GM21360 (cell line): ENCODE measurements at regions not wholly inside any gene's neighbourhood (a gene's known extent, or its start where the extent isn't known, plus 50 kb on each side); places are given as distances from the start of the nearest gene placed in this dataset.

Source experiments
- ATAC-seq: cut with Tn5 transposase; IDR thresholded peaks from one replicate; pipeline ENCODE4 v1.9.1; 2021; ENCODE audit warnings: mild to moderate bottlenecking, moderate library complexity; ENCODE audit not compliant: unreplicated experiment

- ATAC-seq, result no peak
Observed at GRCh38 chr2:160910681-160911080, 249.5 kb upstream of the TANK start.

- no peak for ATAC-seq
Observed at GRCh38 chr2:160911258-160911657, 249.0 kb upstream of the TANK start.

DNA sequence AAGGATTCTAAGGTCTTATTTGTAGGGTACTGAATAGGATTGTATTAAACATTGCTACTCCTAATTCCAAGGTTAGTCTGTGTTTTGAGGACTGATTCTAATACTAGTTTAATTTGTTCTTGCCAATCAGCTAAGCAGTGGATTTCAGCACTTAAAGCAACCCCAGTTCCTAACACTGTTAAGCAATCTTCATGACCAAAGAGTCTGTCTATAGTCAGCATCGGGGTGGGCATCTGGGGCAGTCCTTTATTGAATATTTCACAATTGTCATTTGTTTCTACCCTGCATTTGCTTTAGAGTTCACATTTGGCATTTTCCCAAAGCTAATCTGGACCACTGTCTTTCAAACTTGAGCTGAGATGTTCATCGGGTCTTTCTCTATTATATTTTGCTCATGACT lies 248.0 kb upstream of the TANK start:
- ATAC-seq, result no peak

- ATAC-seq, result no peak
Observed at GRCh38 chr2:160913323-160913722, 246.9 kb upstream of the TANK start.

- no peak for ATAC-seq
Observed at GRCh38 chr2:160914217-160914616, 246.0 kb upstream of the TANK start.

DNA sequence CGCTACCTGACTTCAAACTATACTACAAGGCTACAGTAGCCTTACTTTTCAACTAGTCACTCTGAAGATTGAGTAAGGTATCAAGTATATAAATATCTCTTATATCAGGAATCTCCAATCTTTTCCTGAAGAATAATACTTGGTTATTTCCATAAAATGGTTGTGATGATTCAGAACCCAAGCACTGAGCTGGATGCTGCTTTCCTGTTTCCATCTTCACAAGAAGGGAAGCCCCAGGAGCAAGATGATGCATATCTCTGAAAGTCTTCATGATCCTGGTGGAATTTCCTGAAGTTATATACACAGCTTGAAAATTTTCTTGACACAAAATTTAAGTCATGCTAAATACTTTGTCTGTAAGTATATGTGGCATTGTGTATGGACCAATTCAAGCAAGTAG lies 243.9 kb upstream of the TANK start:
- ATAC-seq, result no peak

- ATAC-seq, result no peak
Observed at GRCh38 chr2:160917850-160918249, 242.4 kb upstream of the TANK start.

DNA sequence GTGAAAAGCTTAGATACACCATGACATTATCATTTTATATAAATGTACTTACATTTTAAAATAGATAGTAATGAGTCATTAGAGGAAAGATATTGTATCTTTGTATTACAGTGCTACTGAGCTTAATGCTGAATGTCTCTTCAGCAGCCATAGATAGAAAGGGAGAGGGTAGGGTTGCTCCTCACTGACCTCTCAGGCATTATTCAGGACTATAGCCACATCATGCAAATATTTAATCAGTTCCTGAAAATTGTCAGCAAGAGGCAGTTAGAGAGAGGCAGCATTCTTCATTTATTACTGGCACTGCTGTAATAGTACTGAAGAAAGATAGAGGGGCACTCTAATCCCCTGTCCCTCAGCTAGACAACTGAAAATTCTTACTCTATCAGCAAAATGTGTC lies 242.0 kb upstream of the TANK start:
- ATAC-seq, result no peak

DNA sequence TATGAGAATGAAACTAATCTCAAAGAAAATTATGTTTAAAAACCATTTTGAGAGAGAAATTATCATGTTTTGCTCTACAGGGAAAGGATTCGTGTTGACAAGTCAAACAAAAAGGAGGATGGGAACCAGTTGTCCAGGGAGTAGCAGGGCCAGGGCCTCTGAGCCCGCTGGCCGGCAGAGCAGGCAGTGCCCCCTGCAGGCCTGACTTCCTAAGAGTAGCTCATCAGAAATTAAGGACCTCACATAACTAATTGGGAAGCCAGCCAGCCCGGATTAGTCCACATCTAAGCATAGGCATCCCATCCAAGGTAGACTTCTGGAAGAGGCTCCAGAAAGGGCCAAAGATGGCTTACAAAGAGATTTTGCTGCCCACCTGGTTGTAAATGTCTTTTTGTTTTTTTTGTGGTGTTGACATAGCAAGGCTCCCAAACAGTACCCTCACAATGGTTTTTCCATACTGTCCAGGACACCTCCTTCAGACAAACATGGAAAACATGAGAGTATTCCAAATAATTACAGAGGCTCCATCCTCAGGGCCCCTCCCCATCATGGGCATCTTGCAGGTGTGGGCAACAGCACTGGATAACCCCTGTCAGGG lies 241.2 kb upstream of the TANK start:
- no peak for ATAC-seq

- ATAC-seq, result no peak
Observed at GRCh38 chr2:160920061-160920460, 240.2 kb upstream of the TANK start.

DNA sequence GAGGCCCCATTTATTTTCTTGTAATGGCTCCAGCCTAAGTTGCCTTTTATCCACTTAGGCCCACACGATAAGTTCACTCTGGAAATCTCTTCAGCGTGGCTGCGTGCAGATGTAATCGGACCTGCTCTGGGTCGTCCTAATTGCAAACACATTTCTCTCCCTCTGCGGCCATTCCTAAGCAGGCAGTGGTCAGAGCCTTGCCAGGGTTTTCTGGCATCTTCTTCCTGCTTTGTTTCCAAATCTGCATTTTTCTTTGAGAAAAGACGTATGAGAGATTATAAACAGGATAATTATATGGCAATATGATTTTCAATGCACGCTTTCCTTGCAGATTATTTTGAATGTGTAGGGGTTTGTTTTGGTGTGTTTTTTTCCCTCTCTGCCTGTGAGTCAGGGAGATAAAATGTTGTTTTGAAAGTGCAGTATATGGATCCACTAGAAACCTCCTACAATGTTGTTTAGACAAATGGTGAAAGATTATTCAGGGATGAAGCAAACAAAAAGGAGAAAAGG lies 239.4 kb upstream of the TANK start:
- ATAC-seq, result no peak

DNA sequence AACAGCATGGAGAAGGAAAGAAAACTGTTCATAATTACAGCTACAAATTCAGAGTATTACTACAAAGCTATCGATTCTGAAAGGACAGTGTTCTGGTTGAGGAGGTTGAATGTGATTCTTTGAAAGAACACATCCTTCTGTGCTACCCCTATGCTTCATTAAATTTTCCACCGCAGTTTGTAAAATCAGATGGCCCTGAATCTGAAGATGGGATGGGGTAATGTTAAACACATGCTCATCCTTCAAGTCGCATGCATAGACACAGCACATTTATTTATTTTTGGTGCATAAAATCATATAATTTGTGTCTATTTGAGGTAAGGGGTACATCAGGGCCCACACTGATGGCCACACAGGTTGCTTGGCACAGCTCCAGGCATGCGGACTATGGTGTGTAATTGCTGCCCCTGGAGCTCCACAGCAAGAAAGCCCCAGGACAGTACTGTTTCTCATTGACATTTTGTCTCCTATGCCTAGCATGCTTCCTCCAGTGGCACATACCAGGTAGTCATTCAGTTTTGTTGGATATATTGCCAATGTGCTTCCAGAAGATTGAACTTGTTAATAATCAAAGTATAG lies 238.8 kb upstream of the TANK start:
- ATAC-seq, result no peak

GRCh38 chr2:160924936-160925353 lies 235.3 kb upstream of the TANK start:
- no peak for ATAC-seq

DNA sequence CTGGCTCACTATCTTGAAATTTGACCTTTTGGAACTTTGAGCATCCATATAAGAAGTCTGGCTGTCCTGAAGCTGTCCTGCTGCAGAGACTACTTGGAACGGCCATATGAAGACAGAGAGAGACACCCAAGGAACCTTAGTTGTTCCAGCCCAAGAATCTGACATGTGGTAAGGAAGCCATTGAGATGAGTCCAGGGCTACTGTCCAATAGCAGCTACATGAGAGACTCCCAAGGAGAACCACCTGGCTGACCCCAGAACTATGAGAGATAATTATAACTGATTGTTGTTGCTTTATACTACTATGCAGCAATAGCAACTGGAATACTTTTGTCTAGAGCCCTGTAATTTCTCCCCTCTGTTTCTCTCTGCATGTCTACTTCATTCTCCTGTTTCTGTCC lies 234.3 kb upstream of the TANK start:
- ATAC-seq, result no peak

DNA sequence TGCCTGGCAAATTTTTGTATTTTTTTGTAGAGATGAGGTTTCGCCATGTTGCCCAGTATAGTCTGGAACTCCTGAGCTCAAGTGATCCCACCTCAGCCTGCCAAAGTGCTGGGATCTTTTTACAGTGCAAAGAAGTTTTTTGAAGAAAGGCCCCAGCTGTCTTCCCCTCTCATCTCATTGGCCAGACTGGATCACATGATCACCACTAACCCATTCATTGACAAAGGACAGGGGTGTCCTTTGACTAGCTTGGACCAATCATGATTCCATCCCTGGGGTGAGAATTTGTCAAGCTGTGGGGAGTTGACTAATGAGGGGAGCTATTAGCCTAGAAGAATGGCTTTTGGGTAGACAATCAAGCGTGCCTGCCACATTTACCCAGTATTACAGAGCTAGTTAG lies 232.9 kb upstream of the TANK start:
- no peak for ATAC-seq

DNA sequence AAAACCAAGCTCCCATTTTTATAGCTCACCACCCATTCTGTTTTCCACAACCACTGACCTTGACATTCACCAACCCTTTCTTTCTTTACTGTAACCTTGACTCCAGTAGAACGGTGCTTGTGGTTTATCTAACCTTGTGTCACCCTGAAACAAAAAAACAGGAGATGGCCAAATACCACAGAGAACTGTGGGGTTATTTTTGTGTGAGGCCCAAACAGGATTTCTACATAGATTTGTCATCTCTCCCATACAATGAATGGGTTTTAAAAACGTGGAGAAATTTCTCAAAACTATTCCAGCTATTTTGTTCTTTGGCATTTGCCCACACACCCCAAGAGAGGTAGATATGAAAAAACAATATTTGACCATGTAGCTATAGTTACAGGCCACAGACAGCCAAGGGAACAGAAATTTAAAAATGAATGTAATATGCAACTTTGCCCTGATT lies 231.3 kb upstream of the TANK start:
- no peak for ATAC-seq

- ATAC-seq, result no peak
Observed at GRCh38 chr2:160931531-160931930, 228.7 kb upstream of the TANK start.

DNA sequence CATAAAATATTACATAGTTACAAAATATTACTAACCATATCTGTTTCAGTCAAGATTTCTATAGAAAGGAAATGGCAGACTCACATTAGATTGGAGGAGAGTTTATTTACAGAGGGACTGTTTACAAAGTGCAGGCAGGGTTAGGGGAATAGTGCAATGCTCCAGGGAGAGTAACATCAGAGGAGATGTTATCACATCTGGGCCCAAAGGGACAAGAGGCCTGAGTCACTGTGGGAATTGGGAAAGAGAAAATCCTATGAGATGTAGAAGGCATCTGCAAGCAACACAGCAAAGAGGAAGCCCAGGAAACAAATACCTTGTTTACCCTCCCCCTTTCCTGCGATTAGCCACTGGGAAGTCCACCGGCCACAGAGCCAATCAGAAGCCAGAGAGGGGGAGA lies 227.3 kb upstream of the TANK start:
- no peak for ATAC-seq

- ATAC-seq, result no peak
Observed at GRCh38 chr2:160934263-160934662, 226.0 kb upstream of the TANK start.

DNA sequence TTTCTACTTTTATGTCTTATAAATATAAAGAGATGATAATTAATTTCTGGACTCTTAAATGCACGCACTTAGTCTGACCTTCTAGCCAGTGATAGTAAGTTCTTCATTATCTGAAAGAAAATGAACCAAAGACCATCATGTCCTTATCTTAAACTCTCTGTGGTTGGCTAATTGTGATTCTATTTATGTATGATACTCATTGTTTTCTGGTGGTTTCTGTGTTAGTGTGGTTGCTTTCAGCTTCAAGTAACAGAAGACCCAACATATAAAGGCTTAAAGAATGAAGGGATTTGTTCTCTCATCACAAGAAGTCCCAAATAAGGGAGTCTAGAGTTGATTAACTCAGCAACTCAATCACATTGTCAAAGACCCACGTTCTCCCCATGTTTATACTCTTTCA lies 225.2 kb upstream of the TANK start:
- no peak for ATAC-seq

GRCh38 chr2:160936044-160936806 lies 224.0 kb upstream of the TANK start:
- no peak for ATAC-seq

DNA sequence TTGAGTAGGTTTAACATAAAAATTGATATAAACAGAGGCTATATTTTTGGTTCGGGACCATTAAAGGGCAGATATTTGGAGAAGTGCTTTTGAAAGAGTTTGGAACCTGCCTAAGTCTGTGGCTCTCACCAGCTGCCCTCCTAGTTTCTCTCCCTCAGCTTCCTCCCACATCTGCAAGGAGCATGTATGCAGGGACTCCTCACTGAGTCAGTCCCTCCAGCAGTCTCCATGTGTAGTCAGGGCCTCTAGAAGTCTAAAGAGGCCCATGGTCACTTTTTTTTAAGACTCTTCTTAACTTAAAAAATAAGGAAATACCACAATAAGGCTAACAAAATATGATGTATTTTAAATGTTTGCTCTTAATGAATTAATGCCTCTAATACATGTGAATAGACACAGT lies 220.0 kb upstream of the TANK start:
- no peak for ATAC-seq
